Parathyroid adenoma (tissue), 2 donors: ENCODE measurements at regions not wholly inside any gene's neighbourhood (a gene's known extent, or its start where the extent isn't known, plus 50 kb on each side); places are given as distances from the start of the nearest gene placed in this dataset.

Experiments used
- H2AFZ ChIP-seq: fragments of 300-600 bp; sonication (generic); one replicate; pipeline ENCODE4 v1.7.0; 2017; ENCODE audit warnings: antibody characterized with exemption, mild to moderate bottlenecking
- H3K27ac ChIP-seq: fragments of 300-600 bp; sonication (generic); one replicate; pipeline ENCODE4 v1.7.0; 2017
- H3K27me3 ChIP-seq: fragments of 300-600 bp; sonication (generic); one replicate; pipeline ENCODE4 v1.7.0; 2017; ENCODE audit warnings: low read length; ENCODE audit not compliant: control insufficient read depth, insufficient read depth
- H3K36me3 ChIP-seq: fragments of 300-600 bp; sonication (generic); one replicate; pipeline ENCODE4 v1.7.0; 2017; ENCODE audit warnings: low read length; ENCODE audit not compliant: control insufficient read depth, insufficient read depth
- H3K4me1 ChIP-seq: fragments of 300-600 bp; sonication (generic); one replicate; pipeline ENCODE4 v1.7.0; 2017; ENCODE audit warnings: control low read depth
- H3K4me2 ChIP-seq: fragments of 300-600 bp; sonication (generic); one replicate; pipeline ENCODE4 v1.7.0; 2017; ENCODE audit warnings: low read length
- H3K4me3 ChIP-seq: fragments of 300-600 bp; sonication (generic); one replicate; pipeline ENCODE4 v1.7.0; 2017; ENCODE audit warnings: low read depth, low read length
- H3K79me2 ChIP-seq: fragments of 300-600 bp; sonication (generic); one replicate; pipeline ENCODE4 v1.7.0; 2017; ENCODE audit warnings: control low read depth
- H3K9ac ChIP-seq: fragments of 300-600 bp; sonication (generic); one replicate; pipeline ENCODE4 v1.7.0; 2017; ENCODE audit warnings: mild to moderate bottlenecking
- H3K9me3 ChIP-seq: fragments of 300-600 bp; sonication (generic); one replicate; pipeline ENCODE4 v1.7.0; 2017; ENCODE audit warnings: low read length; ENCODE audit not compliant: control insufficient read depth
- CTCF ChIP-seq: fragments of 300-600 bp; sonication (generic); IDR thresholded peaks from one replicate; pipeline ENCODE4 v1.7.0; 2017; ENCODE audit warnings: antibody characterized with exemption, mild to moderate bottlenecking
- donor health status: primary hyperparathyroidism.

GRCh38 chr5:102649731-102650130 lies 105.4 kb upstream of the PAM start:
- H2AFZ ChIP-seq = no peak overlapping the region
- H3K36me3 ChIP-seq = peaks cover 2% of the 10 kb centered on the region
- no peaks in the 10 kb centered on the region for H3K79me2 ChIP-seq
- H3K4me3 ChIP-seq = no peak overlapping the region
- no peak overlapping the region for H3K4me2 ChIP-seq
- TF ChIP-seq CTCF = no peak
- H3K9me3 ChIP-seq = no peaks in the 10 kb centered on the region
- H3K4me1 ChIP-seq = no peaks in the 10 kb centered on the region
- H3K9ac ChIP-seq = no peak overlapping the region
- no peaks in the 10 kb centered on the region for H3K27me3 ChIP-seq
- no peak overlapping the region for H3K27ac ChIP-seq

- no peak overlapping the region for H3K9ac ChIP-seq
- TF ChIP-seq CTCF = no peak
- H3K27ac ChIP-seq = no peak overlapping the region
- no peak overlapping the region for H3K4me2 ChIP-seq
- H2AFZ ChIP-seq = no peak overlapping the region
- H3K4me1 ChIP-seq = no peaks in the 10 kb centered on the region
- no peaks in the 10 kb centered on the region for H3K79me2 ChIP-seq
- no peak overlapping the region for H3K4me3 ChIP-seq
- H3K36me3 ChIP-seq = peaks cover 2% of the 10 kb centered on the region
- no peaks in the 10 kb centered on the region for H3K9me3 ChIP-seq
- H3K27me3 ChIP-seq = no peaks in the 10 kb centered on the region
Measured at GRCh38 chr5:102651466-102651865, 103.6 kb upstream of the PAM start.

- no peak overlapping the region for H3K4me2 ChIP-seq
- H3K9ac ChIP-seq = no peak overlapping the region
- no peak overlapping the region for H2AFZ ChIP-seq
- H3K27me3 ChIP-seq = no peaks in the 10 kb centered on the region
- H3K79me2 ChIP-seq = no peaks in the 10 kb centered on the region
- no peak overlapping the region for H3K4me3 ChIP-seq
- no peak overlapping the region for H3K27ac ChIP-seq
- no peaks in the 10 kb centered on the region for H3K9me3 ChIP-seq
- TF ChIP-seq CTCF = no peak
- no peaks in the 10 kb centered on the region for H3K4me1 ChIP-seq
- no peaks in the 10 kb centered on the region for H3K36me3 ChIP-seq
Measured at GRCh38 chr5:102654559-102655349, 100.4 kb upstream of the PAM start.

GRCh38 chr5:102659151-102659550 lies 96.0 kb upstream of the PAM start:
- Histone ChIP-seq H3K9ac (no peak overlapping the region), H3K4me2 (no peak overlapping the region), H3K4me1 (no peaks in the 10 kb centered on the region), H3K79me2 (no peaks in the 10 kb centered on the region), H3K36me3 (no peaks in the 10 kb centered on the region), H3K9me3 (no peaks in the 10 kb centered on the region), H3K4me3 (no peak overlapping the region), H3K27me3 (no peaks in the 10 kb centered on the region), H2AFZ (no peak overlapping the region), H3K27ac (no peak overlapping the region)
- no peak for TF ChIP-seq CTCF

GRCh38 chr5:102660111-102660510 lies 95.0 kb upstream of the PAM start:
- no peak overlapping the region for H3K9ac ChIP-seq
- H3K27me3 ChIP-seq = no peaks in the 10 kb centered on the region
- H3K4me3 ChIP-seq = no peak overlapping the region
- H3K79me2 ChIP-seq = no peaks in the 10 kb centered on the region
- no peak for TF ChIP-seq CTCF
- no peak overlapping the region for H2AFZ ChIP-seq
- H3K9me3 ChIP-seq = no peaks in the 10 kb centered on the region
- no peak overlapping the region for H3K27ac ChIP-seq
- H3K36me3 ChIP-seq = no peaks in the 10 kb centered on the region
- H3K4me1 ChIP-seq = no peaks in the 10 kb centered on the region
- H3K4me2 ChIP-seq = no peak overlapping the region
